ENCODE measurements at regions not wholly inside any gene's neighbourhood (a gene's known extent, or its start where the extent isn't known, plus 50 kb on each side); places are given as distances from the start of the nearest gene placed in this dataset.

GRCh38 chr5:135740475-135740874 lies 94.0 kb upstream of the SLC25A48 start:
- Histone ChIP-seq H3K4me2 (ENCODE audit: insufficient read depth, low read length) (no peak overlapping the region), H3K4me1 (ENCODE audit: insufficient read depth, low read length) (no peaks in the 10 kb centered on the region), H3K27me3 (ENCODE audit: insufficient read depth, low read length, poor library complexity) (peaks cover 10% of the 10 kb centered on the region), H3K36me3 (ENCODE audit: insufficient read depth, low read length) (no peaks in the 10 kb centered on the region), H2AFZ (ENCODE audit: low read depth, low read length) (no peak overlapping the region), H3K4me3 (ENCODE audit: low read depth in 1 of 2, low read length in 2 of 2) (no peak overlapping the region), H3K27ac (ENCODE audit: low read length) (no peak overlapping the region), H4K20me1 (ENCODE audit: insufficient read depth, low read length) (no peaks in the 10 kb centered on the region), H3K79me2 (ENCODE audit: insufficient read depth, low read length) (no peaks in the 10 kb centered on the region), H3K9ac (ENCODE audit: low read depth, low read length) (no peak overlapping the region), H3K9me3 (ENCODE audit: insufficient read depth, low read length, severe bottlenecking) (no peaks in the 10 kb centered on the region)
- DNase-seq (no peak), ATAC-seq (ENCODE audit: insufficient read depth, low read depth) (no peak)
- TF ChIP-seq EZH2 (IDR thresholded peaks at IDR 0.05; ENCODE audit: borderline replicate concordance, low read depth, low read length, severe bottlenecking): no peak
- no peak for TF ChIP-seq CTCF (IDR thresholded peaks at IDR 0.05; ENCODE audit: borderline replicate concordance, extremely low read depth, low read length, poor library complexity, severe bottlenecking)

DNA sequence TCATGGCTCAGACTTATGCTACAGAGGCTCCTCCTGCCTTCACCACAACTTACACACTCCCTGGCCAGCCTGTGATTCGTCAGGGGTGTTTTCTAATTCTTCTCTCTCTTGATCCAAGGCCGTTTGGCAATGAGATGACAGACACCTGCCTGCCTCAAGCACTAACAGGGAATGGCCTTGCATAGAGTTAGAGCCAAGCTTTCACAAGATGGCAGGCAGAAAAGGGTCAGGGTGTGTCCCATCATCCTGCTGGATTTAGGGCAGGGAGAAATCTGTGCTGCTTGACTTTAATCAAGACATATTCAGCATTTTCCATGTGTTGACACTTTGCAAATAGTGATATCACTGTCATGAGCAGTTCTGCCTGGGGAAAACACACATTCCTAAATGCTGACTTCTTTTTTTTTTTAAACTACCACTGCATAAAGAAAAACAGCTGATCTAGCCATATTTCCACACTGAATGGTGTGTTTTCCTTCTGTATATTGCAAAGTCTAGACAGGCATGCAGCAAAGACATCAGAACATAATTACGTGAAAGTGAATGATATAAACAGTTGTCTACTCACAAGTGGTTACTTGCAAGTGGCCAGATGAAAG lies 95.0 kb upstream of the SLC25A48 start:
- H3K9me3 ChIP-seq (ENCODE audit: insufficient read depth, low read length, severe bottlenecking): no peaks in the 10 kb centered on the region
- DNase-seq (no peak), ATAC-seq (ENCODE audit: insufficient read depth, low read depth) (no peak)
- no peak overlapping the region for H3K4me3 ChIP-seq (ENCODE audit: low read depth in 1 of 2, low read length in 2 of 2)
- TF ChIP-seq EZH2 (IDR thresholded peaks at IDR 0.05; ENCODE audit: borderline replicate concordance, low read depth, low read length, severe bottlenecking) (no peak), CTCF (IDR thresholded peaks at IDR 0.05; ENCODE audit: borderline replicate concordance, extremely low read depth, low read length, poor library complexity, severe bottlenecking) (no peak)
- no peaks in the 10 kb centered on the region for H4K20me1 ChIP-seq (ENCODE audit: insufficient read depth, low read length)
- H3K79me2 ChIP-seq (ENCODE audit: insufficient read depth, low read length): no peaks in the 10 kb centered on the region
- H3K27me3 ChIP-seq (ENCODE audit: insufficient read depth, low read length, poor library complexity): peaks cover 10% of the 10 kb centered on the region
- H3K4me1 ChIP-seq (ENCODE audit: insufficient read depth, low read length): no peaks in the 10 kb centered on the region
- H2AFZ ChIP-seq (ENCODE audit: low read depth, low read length): no peak overlapping the region
- no peak overlapping the region for H3K4me2 ChIP-seq (ENCODE audit: insufficient read depth, low read length)
- no peaks in the 10 kb centered on the region for H3K36me3 ChIP-seq (ENCODE audit: insufficient read depth, low read length)
- no peak overlapping the region for H3K9ac ChIP-seq (ENCODE audit: low read depth, low read length)
- no peak overlapping the region for H3K27ac ChIP-seq (ENCODE audit: low read length)

DNA sequence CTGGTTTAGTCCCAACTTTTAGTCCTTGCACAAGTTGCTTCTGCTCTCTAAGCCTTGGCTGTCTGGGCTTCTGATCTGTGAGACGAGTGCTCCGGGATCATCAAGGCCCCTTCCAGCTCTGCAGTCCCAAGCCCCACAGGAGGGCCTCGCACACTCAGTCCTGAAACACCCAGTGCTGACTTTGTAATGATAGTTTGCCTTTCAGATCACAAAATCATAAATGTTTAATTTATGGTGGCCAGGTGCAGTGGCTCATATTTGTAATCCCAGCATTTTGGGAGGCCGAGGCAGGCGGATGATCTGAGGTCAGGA lies 95.9 kb upstream of the SLC25A48 start:
- Histone ChIP-seq H4K20me1 (ENCODE audit: insufficient read depth, low read length) (no peaks in the 10 kb centered on the region), H3K4me1 (ENCODE audit: insufficient read depth, low read length) (no peaks in the 10 kb centered on the region), H2AFZ (ENCODE audit: low read depth, low read length) (no peak overlapping the region), H3K9ac (ENCODE audit: low read depth, low read length) (no peak overlapping the region), H3K79me2 (ENCODE audit: insufficient read depth, low read length) (no peaks in the 10 kb centered on the region), H3K27me3 (ENCODE audit: insufficient read depth, low read length, poor library complexity) (peaks cover 10% of the 10 kb centered on the region), H3K36me3 (ENCODE audit: insufficient read depth, low read length) (no peaks in the 10 kb centered on the region), H3K4me3 (ENCODE audit: low read depth in 1 of 2, low read length in 2 of 2) (no peak overlapping the region), H3K9me3 (ENCODE audit: insufficient read depth, low read length, severe bottlenecking) (no peaks in the 10 kb centered on the region), H3K27ac (ENCODE audit: low read length) (no peak overlapping the region), H3K4me2 (ENCODE audit: insufficient read depth, low read length) (no peak overlapping the region)
- ATAC-seq (ENCODE audit: insufficient read depth, low read depth): no peak
- TF ChIP-seq CTCF (IDR thresholded peaks at IDR 0.05; ENCODE audit: borderline replicate concordance, extremely low read depth, low read length, poor library complexity, severe bottlenecking) (no peak), EZH2 (IDR thresholded peaks at IDR 0.05; ENCODE audit: borderline replicate concordance, low read depth, low read length, severe bottlenecking) (no peak)
- no peak for DNase-seq

Data from DND-41 (cell line).